ENCODE measurements at regions not wholly inside any gene's neighbourhood (a gene's known extent, or its start where the extent isn't known, plus 50 kb on each side); places are given as distances from the start of the nearest gene placed in this dataset.

GRCh38 chr5:42927730-42928129 lies 112.4 kb downstream of the ANXA2R start:
- ATAC-seq (ENCODE audit: low FRiP score) = no peak

GRCh38 chr5:42924686-42925085 lies 113.0 kb upstream of the SELENOP start:
- DNase-seq (ENCODE audit: low spot score) (no peak), ATAC-seq (ENCODE audit: low FRiP score) (no peak)
- TF ChIP-seq CTCF (IDR thresholded peaks at IDR 0.05) = no peak

More at GRCh38 chr5:42927730-42928129, 112.4 kb downstream of the ANXA2R start:
- no peak for DNase-seq (ENCODE audit: low spot score)
- no peak for TF ChIP-seq CTCF (IDR thresholded peaks at IDR 0.05)

GRCh38 chr5:42924226-42924625 lies 112.5 kb upstream of the SELENOP start:
- DNase-seq (ENCODE audit: low spot score) (no peak), ATAC-seq (ENCODE audit: low FRiP score) (no peak)
- TF ChIP-seq CTCF (IDR thresholded peaks at IDR 0.05) = no peak

- no peak for TF ChIP-seq CTCF (IDR thresholded peaks at IDR 0.05)
- ATAC-seq (ENCODE audit: low FRiP score) (no peak), DNase-seq (ENCODE audit: low spot score) (no peak)
These were observed 112.0 kb upstream of the SELENOP start for GRCh38 chr5:42923710-42924109.

GRCh38 chr5:42919600-42919999 lies 107.9 kb upstream of the SELENOP start:
- no peak for TF ChIP-seq CTCF (IDR thresholded peaks at IDR 0.05)
- DNase-seq (ENCODE audit: low spot score) (no peak), ATAC-seq (ENCODE audit: low FRiP score) (no peak)

GRCh38 chr5:42915306-42915866 lies 103.7 kb upstream of the SELENOP start:
- TF ChIP-seq CTCF (IDR thresholded peaks at IDR 0.05) = no peak
- ATAC-seq (ENCODE audit: low FRiP score) = no peak
- DNase-seq (ENCODE audit: low spot score) = no peak

GRCh38 chr5:42912184-42912798 lies 100.6 kb upstream of the SELENOP start:
- no peak for ATAC-seq (ENCODE audit: low FRiP score)
- TF ChIP-seq CTCF (IDR thresholded peaks at IDR 0.05) = no peak
- DNase-seq (ENCODE audit: low spot score) = no peak
